CD14-positive monocyte (primary cell): ENCODE measurements at regions not wholly inside any gene's neighbourhood (a gene's known extent, or its start where the extent isn't known, plus 50 kb on each side); places are given as distances from the start of the nearest gene placed in this dataset.

Experiments
- DNase-seq, 3 donors: peaks; one replicate each; pipeline ENCODE4 v3.0.0-alpha.2; 2011 to 2022
- H2AFZ ChIP-seq: 2 replicates; pipeline ENCODE4 v1.6.0; 2012; ENCODE audit warnings: mild to moderate bottlenecking, low read depth, low read length, inconsistent platforms; ENCODE audit not compliant: insufficient read depth, poor library complexity, severe bottlenecking
- H3K27ac ChIP-seq, 2 donors: 1 replicate in 1 of 2; 2 replicates in 1 of 2; pipeline ENCODE4 v1.5.1; 2012 to 2013; ENCODE audit warnings: low read length in 2 of 2, control low read depth in 1 of 2, inconsistent platforms in 1 of 2, low read depth in 1 of 2, mild to moderate bottlenecking in 1 of 2
- H3K27me3 ChIP-seq, 2 donors: one replicate each; pipeline versions ENCODE4 v1.6.0 to v1.6.1; 2011 to 2013; ENCODE audit warnings: low read length in 2 of 2; ENCODE audit not compliant: control insufficient read depth in 2 of 2, insufficient read depth in 2 of 2
- H3K36me3 ChIP-seq, 2 donors: replicated peaks in 1 of 2; 1 replicate in 1 of 2; 2 replicates in 1 of 2; pipeline versions ENCODE4 v1.5.1 to v1.6.1; 2012 to 2013; ENCODE audit warnings: low read length in 2 of 2, control low read depth in 1 of 2, inconsistent platforms in 1 of 2, mild to moderate bottlenecking in 1 of 2; ENCODE audit not compliant: insufficient read depth in 2 of 2, control insufficient read depth in 1 of 2
- H3K4me1 ChIP-seq, 2 donors: 1 replicate in 1 of 2; 2 replicates in 1 of 2; pipeline versions ENCODE4 v1.5.1 to v1.6.1; 2012 to 2013; ENCODE audit warnings: low read length in 2 of 2, control low read depth in 1 of 2, inconsistent platforms in 1 of 2, mild to moderate bottlenecking in 1 of 2, moderate library complexity in 1 of 2; ENCODE audit not compliant: insufficient read depth in 2 of 2, control insufficient read depth in 1 of 2
- H3K4me2 ChIP-seq: replicated peaks from 2 replicates; pipeline ENCODE3; 2012; ENCODE audit warnings: low read length, moderate library complexity, mild to moderate bottlenecking; ENCODE audit not compliant: poor library complexity, severe bottlenecking; ENCODE audit errors: extremely low read depth
- H3K4me3 ChIP-seq, 3 experiments: fragments of 200-600 bp in 1 of 3; sonication (generic) in 1 of 3; replicated peaks in 1 of 3; 1 replicate in 2 of 3; 2 replicates in 1 of 3; pipeline ENCODE4 v1.5.1; 2011 to 2013; ENCODE audit warnings: low read length in 3 of 3, mild to moderate bottlenecking in 3 of 3, control low read depth in 2 of 3, low read depth in 2 of 3, inconsistent platforms in 1 of 3, moderate library complexity in 1 of 3
- H3K79me2 ChIP-seq: 2 replicates; pipeline ENCODE4 v1.6.0; 2012; ENCODE audit warnings: mild to moderate bottlenecking, control low read depth, inconsistent platforms, low read length, moderate library complexity; ENCODE audit not compliant: insufficient read depth
- H3K9ac ChIP-seq: 2 replicates; pipeline ENCODE4 v1.6.0; 2017; ENCODE audit warnings: low read length, mild to moderate bottlenecking; ENCODE audit not compliant: insufficient read depth, poor library complexity, severe bottlenecking
- H3K9me3 ChIP-seq, 2 donors: replicated peaks in 1 of 2; 1 replicate in 1 of 2; 2 replicates in 1 of 2; pipeline versions ENCODE4 v1.5.1 to v1.6.1; 2012 to 2013; ENCODE audit warnings: low read length in 2 of 2, control low read depth in 1 of 2; ENCODE audit not compliant: control insufficient read depth in 1 of 2, insufficient read depth in 1 of 2
- H4K20me1 ChIP-seq: 2 replicates; pipeline ENCODE4 v1.6.0; 2012; ENCODE audit warnings: mild to moderate bottlenecking, low read length, control low read depth, moderate library complexity; ENCODE audit not compliant: insufficient read depth
- H3K27ac Mint-ChIP-seq, 7 donors: one replicate each; pipeline ENCODE4 v1.8.0; 2020; ENCODE audit warnings: mild to moderate bottlenecking in 7 of 7, mixed read lengths in 7 of 7, moderate library complexity in 6 of 7, inconsistent platforms in 2 of 7
- H3K27me3 Mint-ChIP-seq, 3 donors: one replicate each; pipeline ENCODE4 v1.8.0; 2021 to 2022; ENCODE audit warnings: low read depth in 3 of 3, mild to moderate bottlenecking in 3 of 3, mixed read lengths in 3 of 3, moderate library complexity in 3 of 3, inconsistent platforms in 1 of 3
- H3K36me3 Mint-ChIP-seq, 2 donors: one replicate each; pipeline ENCODE4 v1.8.0; 2020; ENCODE audit warnings: mixed read lengths in 2 of 2, inconsistent platforms in 1 of 2, mild to moderate bottlenecking in 1 of 2
- H3K4me1 Mint-ChIP-seq: one replicate; pipeline ENCODE4 v1.8.0; 2020; ENCODE audit warnings: mild to moderate bottlenecking, mixed read lengths
- H3K4me3 Mint-ChIP-seq, 2 donors: one replicate each; pipeline ENCODE4 v1.8.0; 2020; ENCODE audit warnings: mild to moderate bottlenecking in 2 of 2, mixed read lengths in 2 of 2, moderate library complexity in 1 of 2
- H3K9me3 Mint-ChIP-seq, 7 donors: one replicate each; pipeline ENCODE4 v1.8.0; 2020 to 2022; ENCODE audit warnings: mixed read lengths in 7 of 7, mild to moderate bottlenecking in 6 of 7, moderate library complexity in 6 of 7, inconsistent platforms in 2 of 7
- CTCF ChIP-seq: fragments of 200-600 bp; IDR thresholded peaks from one replicate; pipeline ENCODE4 v1.8.0; 2022; ENCODE audit warnings: antibody characterized with exemption, mild to moderate bottlenecking
- WGBS: methylation state at CpG from one replicate; pipeline ENCODE4 v1.1.5; 2013; ENCODE audit warnings: missing lambda C conversion rate; ENCODE audit not compliant: insufficient coverage; 5-methylcytosine and 5-hydroxymethylcytosine counted together
- intact Hi-C, 2 donors: fragments of 100-400 bp; cut with micrococcal nuclease; formaldehyde crosslinking; loops; one replicate each; pipeline versions ENCODE4 v1.15.0 to v1.15.1; 2023

- Histone ChIP-seq H3K36me3 (no peaks in the 10 kb centered on the region), H3K4me1 (peaks cover 5 to 11% of the 10 kb centered on the region in 2 donors), H3K4me2 (no peak overlapping the region), H3K27ac (no peak overlapping the region), H2AFZ (no peak overlapping the region), H3K9ac (no peak overlapping the region), H3K4me3 (no peak overlapping the region), H3K9me3 (no peaks in the 10 kb centered on the region), H4K20me1 (no peaks in the 10 kb centered on the region), H3K79me2 (no peaks in the 10 kb centered on the region), H3K27me3 (no peaks in the 10 kb centered on the region)
- TF ChIP-seq CTCF = no peak
- intact Hi-C loops = loop anchor here (2.0 kb wide), 1 partner anchor 207 kb away; no protein-coding TSS in a partner anchor
- WGBS = 78% methylated on average over 7 of the region's 11 CpGs
- peaks cover 0 to 2% (median 0%) of the 10 kb centered on the region in 3 donors for H3K27me3 Mint-ChIP-seq
- H3K27ac Mint-ChIP-seq = peak overlapping the region in 1 of 7 donors; percentile 5
- H3K4me1 Mint-ChIP-seq = peaks cover 13% of the 10 kb centered on the region
- H3K9me3 Mint-ChIP-seq = no peaks in the 10 kb centered on the region
- no peaks in the 10 kb centered on the region for H3K36me3 Mint-ChIP-seq
- H3K4me3 Mint-ChIP-seq = no peak overlapping the region
- no peak for DNase-seq
These were observed 190.4 kb downstream of the RGS3 start for GRCh38 chr9:113653746-113654604.

GRCh38 chr9:113654605-113655428 is 191.3 kb downstream of the RGS3 start:
- Histone ChIP-seq H3K27ac (no peak overlapping the region), H3K9me3 (no peaks in the 10 kb centered on the region), H2AFZ (peak overlapping the region; percentile 74), H3K4me2 (no peak overlapping the region), H3K79me2 (no peaks in the 10 kb centered on the region), H3K4me3 (no peak overlapping the region), H3K9ac (no peak overlapping the region), H3K36me3 (no peaks in the 10 kb centered on the region), H4K20me1 (no peaks in the 10 kb centered on the region), H3K4me1 (peaks cover 5 to 11% of the 10 kb centered on the region in 2 donors), H3K27me3 (no peaks in the 10 kb centered on the region)
- 79% methylated on average over 9 of the region's 13 CpGs for WGBS
- Mint-ChIP-seq H3K9me3 (no peaks in the 10 kb centered on the region), H3K27ac (no peak overlapping the region), H3K36me3 (no peaks in the 10 kb centered on the region), H3K27me3 (peaks cover 2 to 3% (median 3%) of the 10 kb centered on the region in 3 donors), H3K4me1 (peaks cover 13% of the 10 kb centered on the region), H3K4me3 (no peak overlapping the region)
- no peak for TF ChIP-seq CTCF
- intact Hi-C loops = loop anchor here (2.0 to 5.0 kb wide), 5 partner anchors 63 to 383 kb away; partner anchors contain the start of genes CDC26 (in 1 of the 2) and PRPF4 (in 1 of the 2)
- no peak for DNase-seq
